T-helper 1 cell (primary cell): ENCODE measurements at regions not wholly inside any gene's neighbourhood (a gene's known extent, or its start where the extent isn't known, plus 50 kb on each side); places are given as distances from the start of the nearest gene placed in this dataset.

Source experiments
- DNase-seq, 5 donors: peaks; one replicate each; pipeline ENCODE4 v3.0.0-alpha.2; 2012 to 2020

DNA sequence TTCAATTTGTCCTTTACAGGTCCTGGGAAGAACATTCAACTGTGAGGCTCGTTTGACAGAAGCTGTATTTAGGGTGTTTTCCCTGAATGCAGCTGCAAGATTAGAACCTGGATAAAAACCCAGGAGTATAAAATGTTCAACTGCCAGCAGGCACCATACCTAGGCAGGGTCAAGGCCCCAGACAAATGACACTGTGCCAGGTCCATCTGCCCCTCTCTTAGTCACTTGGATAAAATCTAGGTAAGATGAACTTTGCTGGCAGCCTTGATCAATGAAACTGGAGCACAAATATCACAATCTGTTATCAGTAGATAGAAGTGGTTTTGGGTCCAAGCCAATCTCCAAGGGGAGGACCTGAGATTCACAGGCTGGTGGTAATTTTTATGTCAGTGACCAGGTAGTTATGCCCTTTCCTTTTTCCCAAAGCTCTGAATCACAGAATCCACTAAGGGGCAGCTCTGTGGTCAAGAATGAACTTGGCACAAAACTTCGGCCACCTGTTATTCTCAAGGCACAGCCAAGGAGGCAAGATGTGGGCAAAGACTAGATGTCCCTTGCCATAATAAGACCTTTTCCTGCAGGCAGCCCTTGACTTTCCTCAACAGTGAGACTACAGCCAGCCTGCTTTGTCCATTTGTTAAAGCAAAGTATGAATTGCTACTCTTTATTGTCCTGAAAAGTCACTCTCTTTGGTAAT, 501.0 kb downstream of the PPARGC1A start:
- no peak for DNase-seq

DNA sequence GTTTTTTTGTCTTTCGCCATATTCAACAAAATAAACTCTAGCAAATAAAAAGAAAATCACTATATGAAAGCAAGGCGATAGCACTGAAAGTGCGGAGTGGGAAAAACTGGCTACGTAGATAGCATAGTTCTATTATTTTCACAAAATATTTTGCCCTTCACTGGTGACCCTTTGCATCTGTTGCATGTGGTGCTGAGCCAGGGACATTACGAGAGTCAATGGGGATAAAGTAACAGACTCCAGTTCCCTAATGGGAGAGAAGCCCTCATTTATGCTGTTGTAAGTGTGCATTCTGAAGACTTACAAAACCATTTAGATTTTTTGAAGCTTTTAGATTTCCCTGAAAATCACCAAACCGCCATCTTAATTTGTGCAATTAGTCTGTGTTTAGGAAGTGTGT, 501.6 kb downstream of the PPARGC1A start:
- no peak for DNase-seq

DNA sequence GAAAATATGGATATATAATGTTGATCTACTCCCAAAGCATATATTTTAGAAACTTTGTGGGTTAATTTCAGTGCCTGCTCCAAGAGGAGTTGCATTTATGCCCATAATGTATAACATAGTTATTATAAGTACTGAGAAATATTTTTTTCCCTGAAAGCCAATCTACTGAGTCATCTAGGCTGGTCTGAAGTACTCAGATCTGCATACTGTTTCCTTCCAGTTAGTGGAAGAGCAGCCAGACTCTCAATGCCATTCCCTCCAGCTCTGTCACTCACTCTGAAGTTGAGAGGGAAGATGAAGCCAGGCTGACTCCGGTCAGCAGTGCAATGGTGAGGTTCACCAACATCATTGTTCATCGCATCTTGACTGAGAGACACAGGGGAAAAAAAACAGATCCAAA, 505.1 kb downstream of the PPARGC1A start:
- DNase-seq, result no peak

DNA sequence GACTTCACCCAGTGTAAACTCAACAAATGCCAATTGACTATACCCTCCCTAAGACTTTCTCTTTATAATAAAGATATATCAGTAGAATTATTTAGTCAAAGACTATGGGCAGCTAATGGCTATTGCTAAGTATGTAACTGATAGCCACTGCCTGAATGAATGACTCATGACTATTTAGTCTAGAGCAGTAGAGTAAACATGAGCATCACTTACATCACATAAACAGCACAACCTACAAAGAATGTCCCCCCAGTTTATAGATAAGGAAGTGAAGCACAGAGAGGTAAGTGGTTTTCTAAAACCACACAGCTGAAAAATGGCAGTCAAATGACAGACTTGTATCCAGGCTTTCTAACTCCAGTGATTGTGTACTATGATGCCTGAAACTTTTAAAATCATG, 507.0 kb downstream of the PPARGC1A start:
- DNase-seq, result no peak

GRCh38 chr4:23374259-23374658, 515.6 kb downstream of the PPARGC1A start:
- DNase-seq, result no peak

- peak in 1 of 5 donors; percentile 1 for DNase-seq
Observed at GRCh38 chr4:23373261-23373660, 516.6 kb downstream of the PPARGC1A start.

DNA sequence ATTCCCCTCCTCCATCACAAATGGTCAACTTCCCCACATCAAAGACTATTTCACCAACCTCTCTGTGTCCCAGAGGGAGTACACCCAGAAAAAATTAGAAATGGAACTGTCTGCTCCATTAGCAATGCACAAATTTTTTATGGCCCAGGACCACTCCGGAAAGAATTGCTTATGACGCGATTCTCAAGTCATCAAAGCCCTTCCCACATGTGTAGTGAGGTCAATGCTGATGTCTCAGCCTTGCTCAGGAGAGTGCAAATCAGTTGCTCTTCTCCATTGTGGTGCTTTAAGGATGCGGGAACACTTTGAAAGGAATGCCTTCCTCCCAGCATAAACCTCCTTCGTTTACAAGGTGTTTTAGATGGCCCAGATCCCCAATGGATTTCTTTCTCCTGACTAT, 518.3 kb downstream of the PPARGC1A start:
- no peak for DNase-seq

DNA sequence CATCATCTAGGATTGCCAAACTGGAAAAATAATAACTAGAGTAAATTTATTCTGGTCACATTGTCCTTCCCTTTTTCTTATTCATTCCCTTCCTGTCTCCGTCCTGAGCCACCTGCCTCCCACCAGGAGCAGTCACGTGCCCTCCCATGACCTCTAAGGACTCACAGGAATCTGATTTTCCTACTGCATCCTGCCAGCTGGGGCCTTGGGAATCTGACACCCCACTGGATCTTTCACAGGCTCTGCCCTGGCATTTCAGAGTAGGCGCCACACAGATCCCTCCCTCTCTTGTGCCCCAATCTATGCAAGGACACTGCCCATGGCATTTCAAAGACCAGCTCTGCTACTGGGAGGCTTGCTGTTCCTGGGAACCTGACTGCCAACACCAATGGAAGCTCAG, 520.5 kb downstream of the PPARGC1A start:
- no peak for DNase-seq

GRCh38 chr4:23368081-23368697, 521.7 kb downstream of the PPARGC1A start:
- no peak for DNase-seq

DNA sequence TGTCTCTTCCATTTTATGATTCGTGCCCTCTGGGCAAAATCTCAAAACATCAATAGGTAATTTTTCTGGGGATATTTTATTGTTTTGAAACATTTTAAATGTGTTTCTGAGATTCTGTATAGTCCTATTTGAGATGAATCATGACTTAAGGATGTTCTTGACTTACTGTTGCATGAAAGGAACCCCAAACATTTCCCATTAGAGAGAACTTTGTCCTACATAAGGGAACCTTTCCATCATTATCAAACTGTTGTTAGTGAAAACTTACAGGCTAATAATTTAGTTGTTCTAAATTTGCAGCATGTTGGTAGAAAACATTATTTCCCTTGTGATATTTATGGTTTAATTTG, 523.3 kb downstream of the PPARGC1A start:
- DNase-seq, result no peak

GRCh38 chr4:23365871-23366556, 523.8 kb downstream of the PPARGC1A start:
- no peak for DNase-seq

- no peak for DNase-seq
Observed at GRCh38 chr4:23365086-23365485, 524.8 kb downstream of the PPARGC1A start.

DNA sequence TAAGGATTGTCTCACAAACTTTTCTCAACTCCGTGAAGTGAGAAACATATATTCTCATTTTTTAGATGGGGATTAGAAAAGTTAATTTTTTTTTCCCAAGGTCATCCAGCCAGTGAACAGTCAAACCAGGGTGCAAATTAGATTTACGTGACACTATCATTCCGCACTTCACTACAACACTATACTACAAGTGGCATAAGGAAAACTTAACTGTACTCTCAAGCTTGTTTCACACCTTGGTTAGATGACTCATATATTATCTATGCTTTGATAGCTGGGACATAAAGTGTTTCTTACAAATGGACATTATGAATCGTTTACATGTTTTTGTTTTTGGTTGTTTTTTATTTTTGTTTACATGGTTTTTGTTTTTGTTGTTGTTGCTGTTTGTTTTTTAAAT, 525.7 kb downstream of the PPARGC1A start:
- no peak for DNase-seq

GRCh38 chr4:23361453-23361852, 528.4 kb downstream of the PPARGC1A start:
- DNase-seq, result no peak

DNA sequence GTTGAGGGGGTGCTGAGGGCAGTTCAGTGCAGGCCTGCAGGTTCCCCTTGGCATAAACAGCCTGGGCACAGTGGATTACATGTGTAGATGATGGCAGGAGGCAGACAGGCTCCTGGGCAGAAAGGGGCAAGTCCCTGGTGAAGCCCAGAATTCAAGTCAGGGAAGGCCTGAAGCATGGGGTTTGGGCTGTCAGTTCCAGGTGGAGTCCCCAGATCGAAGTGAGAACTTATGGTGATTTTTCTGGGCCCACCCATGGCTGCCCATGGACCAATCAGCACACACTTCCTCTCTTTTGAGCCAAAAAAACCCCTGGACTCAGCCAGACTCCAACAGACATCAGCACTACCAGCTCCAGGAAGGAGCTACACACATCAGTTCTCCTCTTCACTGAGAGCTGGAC, 529.1 kb downstream of the PPARGC1A start:
- no peak for DNase-seq

GRCh38 chr4:23355258-23355657, 534.6 kb downstream of the PPARGC1A start:
- no peak for DNase-seq

DNA sequence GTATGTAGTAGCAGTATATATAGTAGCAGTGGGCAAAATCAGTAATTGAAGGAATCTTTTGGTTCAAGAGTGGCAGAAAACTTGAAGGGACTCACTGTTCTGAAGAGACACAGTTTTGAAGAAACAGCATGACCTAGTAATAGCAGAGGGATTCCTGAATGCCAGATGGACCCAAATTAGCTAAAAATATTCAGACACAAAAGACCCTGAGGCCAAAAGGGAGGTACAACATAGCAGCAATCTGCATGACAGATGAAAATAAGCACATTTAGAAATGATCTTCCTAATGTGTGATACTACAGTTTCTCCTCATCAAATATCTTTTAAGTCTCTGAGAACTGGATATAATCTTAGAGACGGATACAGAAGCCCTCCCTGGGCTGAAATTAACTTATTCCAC, 536.6 kb downstream of the PPARGC1A start:
- DNase-seq, result no peak

- DNase-seq, result no peak
Observed at GRCh38 chr4:23348789-23349498, 540.9 kb downstream of the PPARGC1A start.

DNA sequence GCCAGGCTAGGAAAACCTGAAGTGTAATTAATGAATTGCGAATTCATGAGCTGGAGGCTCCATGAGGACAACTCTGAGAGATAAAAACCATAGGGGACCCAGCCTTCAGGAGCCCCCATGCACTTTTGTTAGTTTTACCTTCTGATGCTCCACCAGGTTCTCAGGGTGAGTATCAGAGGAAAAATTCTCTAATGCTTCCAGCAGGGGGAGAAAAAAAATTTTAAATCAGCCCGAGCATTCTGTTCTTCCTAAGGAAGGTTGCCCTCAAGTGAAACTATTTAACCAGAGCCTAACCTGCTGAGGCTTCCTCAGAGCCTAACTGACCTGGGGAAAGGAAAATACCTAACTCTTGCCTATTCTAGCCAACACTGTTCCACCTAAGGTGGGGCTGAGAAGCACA, 552.6 kb downstream of the PPARGC1A start:
- no peak for DNase-seq

DNA sequence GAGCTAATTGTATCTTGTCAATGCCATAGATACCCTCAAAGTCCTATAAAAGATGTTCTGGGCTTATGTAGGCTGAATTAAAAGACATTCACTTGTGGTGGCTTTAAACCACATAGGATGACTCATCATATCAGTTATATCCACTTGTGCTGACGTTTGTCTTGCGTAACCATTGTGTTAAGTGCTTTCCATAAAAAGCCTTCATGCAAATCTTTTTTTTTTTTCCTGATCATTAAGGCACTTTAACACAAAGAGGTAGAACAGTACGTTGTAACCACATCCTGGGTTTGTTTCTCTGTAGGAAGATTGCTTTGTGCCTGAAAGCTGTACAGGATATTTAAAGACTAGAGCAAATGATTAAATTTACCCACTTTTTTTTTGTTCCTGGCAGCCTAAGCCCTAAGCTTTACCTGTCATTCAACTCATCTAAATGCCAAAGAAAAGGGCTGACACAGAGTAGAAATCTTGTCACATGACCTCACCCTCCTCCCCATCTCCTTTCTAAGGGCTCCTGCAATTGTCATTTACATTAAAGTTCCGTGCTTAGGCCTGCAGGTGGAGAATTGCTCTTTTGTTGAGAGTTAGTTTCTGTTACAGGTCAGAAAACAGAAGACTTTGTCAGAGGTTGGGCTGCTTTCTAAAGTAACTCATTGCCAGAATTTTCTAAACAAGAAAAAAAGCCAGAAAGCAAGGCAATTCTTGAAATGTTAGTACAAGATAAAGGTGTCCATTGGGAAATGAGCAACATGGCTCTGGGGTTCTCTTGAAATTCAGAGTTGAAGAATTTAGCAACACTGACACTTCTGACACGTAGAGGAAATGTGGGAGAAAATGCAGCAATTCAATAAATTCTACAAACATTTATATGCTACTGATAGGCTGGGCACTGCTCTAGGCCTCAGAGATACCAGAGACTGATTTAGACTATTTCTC, 555.6 kb downstream of the PPARGC1A start:
- DNase-seq, result peak in 4 of 5 donors; percentile 2 to 91 (median 14)

GRCh38 chr4:23333556-23333945, 556.3 kb downstream of the PPARGC1A start:
- peak in 1 of 5 donors; percentile 78 for DNase-seq

DNA sequence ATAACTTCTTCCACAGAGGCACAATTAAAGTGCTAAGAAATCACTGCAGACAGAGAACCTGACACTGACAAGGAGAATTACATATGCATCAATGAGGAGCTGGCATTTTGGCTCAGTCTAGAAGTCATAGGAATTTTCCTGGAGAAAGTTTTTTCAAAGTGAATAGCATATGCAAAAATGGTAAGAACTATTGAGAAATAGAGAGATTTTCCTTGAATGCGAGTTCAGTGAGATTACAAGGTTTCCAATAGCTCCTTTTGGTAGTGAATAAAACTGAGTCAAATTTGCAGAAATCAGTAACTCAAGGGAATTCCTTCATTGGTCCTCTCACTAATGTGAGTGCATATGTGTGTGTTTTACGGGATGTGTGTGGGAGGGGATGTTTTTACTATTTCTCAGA, 557.5 kb downstream of the PPARGC1A start:
- DNase-seq, result no peak

GRCh38 chr4:23327120-23327519, 562.7 kb downstream of the PPARGC1A start:
- DNase-seq, result no peak
